DOHH2 (cell line): ENCODE measurements at regions not wholly inside any gene's neighbourhood (a gene's known extent, or its start where the extent isn't known, plus 50 kb on each side); places are given as distances from the start of the nearest gene placed in this dataset.

ENCODE experiments used
- H3F3A ChIP-seq: fragments of 200-600 bp; sonication (generic), shearing (Covaris generic); 2 replicates; pipeline ENCODE4 v1.6.0; 2016; ENCODE audit warnings: antibody characterized with exemption, mild to moderate bottlenecking; ENCODE audit not compliant: control insufficient read depth, insufficient read depth
- H3K27ac ChIP-seq: fragments of 200-600 bp; sonication (generic); 2 replicates; pipeline ENCODE4 v1.5.1; 2014; ENCODE audit warnings: low read depth, mild to moderate bottlenecking, low read length, moderate library complexity
- H3K27me3 ChIP-seq: fragments of 200-600 bp; sonication (generic); 2 replicates; pipeline ENCODE4 v1.6.1; 2014; ENCODE audit warnings: mild to moderate bottlenecking, low read length, mixed read lengths; ENCODE audit not compliant: control insufficient read depth
- H3K36me3 ChIP-seq: fragments of 200-600 bp; sonication (generic); 2 replicates; pipeline ENCODE4 v1.6.1; 2014; ENCODE audit warnings: mild to moderate bottlenecking, low read length, moderate library complexity, mixed read lengths; ENCODE audit not compliant: control insufficient read depth
- H3K4me1 ChIP-seq: fragments of 200-600 bp; sonication (generic); 2 replicates; pipeline ENCODE4 v1.6.1; 2014; ENCODE audit warnings: mild to moderate bottlenecking, low read length, mixed read lengths; ENCODE audit not compliant: control insufficient read depth
- H3K4me2 ChIP-seq: fragments of 200-600 bp; sonication (generic); 2 replicates; pipeline ENCODE4 v1.6.0; 2014; ENCODE audit warnings: mild to moderate bottlenecking, low read length, moderate library complexity
- H3K4me3 ChIP-seq: fragments of 200-600 bp; sonication (generic); 2 replicates; pipeline ENCODE4 v1.5.1; 2014; ENCODE audit warnings: mild to moderate bottlenecking, low read length, mixed read lengths
- H3K79me2 ChIP-seq: fragments of 200-600 bp; sonication (generic); 2 replicates; pipeline ENCODE4 v1.6.1; 2014; ENCODE audit warnings: mild to moderate bottlenecking, low read length, mixed read lengths; ENCODE audit not compliant: control insufficient read depth
- H3K9me2 ChIP-seq: fragments of 200-600 bp; sonication (generic); replicated peaks from 2 replicates; pipeline ENCODE4 v1.6.1; 2014; ENCODE audit warnings: mild to moderate bottlenecking, low read length, mixed read lengths; ENCODE audit not compliant: control insufficient read depth
- H3K9me3 ChIP-seq: fragments of 200-600 bp; sonication (generic); 2 replicates; pipeline ENCODE4 v1.6.1; 2014; ENCODE audit warnings: antibody characterized with exemption, low read length, mixed read lengths; ENCODE audit not compliant: control insufficient read depth, insufficient read depth
- H4K20me1 ChIP-seq: fragments of 200-600 bp; sonication (generic); 2 replicates; pipeline ENCODE4 v1.6.0; 2014; ENCODE audit warnings: low read depth, mild to moderate bottlenecking, antibody characterized with exemption, low read length, moderate library complexity; ENCODE audit not compliant: control insufficient read depth, insufficient read depth
- CTCF ChIP-seq: fragments of 200-600 bp; sonication (generic); IDR thresholded peaks from one replicate; pipeline ENCODE4 v1.5.1; 2014; ENCODE audit warnings: antibody characterized with exemption, mild to moderate bottlenecking, low read depth, low read length; ENCODE audit not compliant: poor library complexity, severe bottlenecking
- EZH2phosphoT487 ChIP-seq: fragments of 200-600 bp; sonication (generic); IDR thresholded peaks from 2 replicates; pipeline ENCODE4 v1.6.1; 2017; ENCODE audit warnings: borderline replicate concordance, mild to moderate bottlenecking, antibody characterized with exemption, low read length, moderate library complexity, mixed read lengths

- no peaks in the 10 kb centered on the region for H4K20me1 ChIP-seq
- H3K9me3 ChIP-seq: 0 out of 2 replicates have a peak, but pooled peaks cover 1% of the 10 kb centered on the region
- no peaks in the 10 kb centered on the region for H3K27me3 ChIP-seq
- H3K4me3 ChIP-seq: no peak overlapping the region
- no peaks in the 10 kb centered on the region for H3K9me2 ChIP-seq
- no peaks in the 10 kb centered on the region for H3F3A ChIP-seq
- H3K79me2 ChIP-seq: no peaks in the 10 kb centered on the region
- H3K27ac ChIP-seq: no peak overlapping the region
- H3K4me2 ChIP-seq: no peak overlapping the region
- TF ChIP-seq EZH2phosphoT487: no peak
- TF ChIP-seq CTCF: no peak
- H3K4me1 ChIP-seq: no peaks in the 10 kb centered on the region
- no peaks in the 10 kb centered on the region for H3K36me3 ChIP-seq
These were observed 1383.7 kb downstream of the MRPL39 start for GRCh38 chr21:24223624-24224023.

GRCh38 chr21:24222676-24223075 is 1384.6 kb downstream of the MRPL39 start:
- H3K79me2 ChIP-seq: no peaks in the 10 kb centered on the region
- no peak overlapping the region for H3K4me3 ChIP-seq
- TF ChIP-seq CTCF (no peak), EZH2phosphoT487 (no peak)
- no peaks in the 10 kb centered on the region for H3K27me3 ChIP-seq
- H3K9me2 ChIP-seq: no peaks in the 10 kb centered on the region
- H3K4me2 ChIP-seq: no peak overlapping the region
- no peaks in the 10 kb centered on the region for H3K9me3 ChIP-seq
- H4K20me1 ChIP-seq: no peaks in the 10 kb centered on the region
- H3K36me3 ChIP-seq: no peaks in the 10 kb centered on the region
- no peak overlapping the region for H3K27ac ChIP-seq
- no peaks in the 10 kb centered on the region for H3K4me1 ChIP-seq
- H3F3A ChIP-seq: no peaks in the 10 kb centered on the region

GRCh38 chr21:24220446-24220845 is 1386.8 kb downstream of the MRPL39 start:
- Histone ChIP-seq H3K9me2 (no peaks in the 10 kb centered on the region), H3K27me3 (no peaks in the 10 kb centered on the region), H3K79me2 (no peaks in the 10 kb centered on the region), H3K4me2 (no peak overlapping the region), H4K20me1 (no peaks in the 10 kb centered on the region), H3K27ac (no peak overlapping the region), H3K4me3 (no peak overlapping the region), H3K4me1 (no peaks in the 10 kb centered on the region), H3K36me3 (no peaks in the 10 kb centered on the region), H3F3A (no peaks in the 10 kb centered on the region), H3K9me3 (no peaks in the 10 kb centered on the region)
- TF ChIP-seq EZH2phosphoT487 (no peak), CTCF (no peak)

GRCh38 chr21:24217151-24217550 is 1390.1 kb downstream of the MRPL39 start:
- H3F3A ChIP-seq: no peaks in the 10 kb centered on the region
- no peak overlapping the region for H3K27ac ChIP-seq
- no peaks in the 10 kb centered on the region for H3K9me2 ChIP-seq
- H3K36me3 ChIP-seq: no peaks in the 10 kb centered on the region
- H3K27me3 ChIP-seq: no peaks in the 10 kb centered on the region
- no peak overlapping the region for H3K4me3 ChIP-seq
- no peaks in the 10 kb centered on the region for H3K79me2 ChIP-seq
- no peaks in the 10 kb centered on the region for H3K4me1 ChIP-seq
- no peak overlapping the region for H3K4me2 ChIP-seq
- no peak for TF ChIP-seq EZH2phosphoT487
- no peak for TF ChIP-seq CTCF
- no peaks in the 10 kb centered on the region; the same call in 1 of the 2 replicates for H3K9me3 ChIP-seq
- no peaks in the 10 kb centered on the region for H4K20me1 ChIP-seq
